ENCODE measurements at regions not wholly inside any gene's neighbourhood (a gene's known extent, or its start where the extent isn't known, plus 50 kb on each side); places are given as distances from the start of the nearest gene placed in this dataset.
"Not testable (repeated sequence)": the region's sequence is repeated elsewhere in the genome, so short reads cannot be mapped to it uniquely, and the experiment has no call there.

- Histone ChIP-seq H3K27me3 (no peaks in the 10 kb centered on the region), H3K4me1 (ENCODE audit: control insufficient read depth in 1 of 2, insufficient read depth in 1 of 2, low read depth in 1 of 2, low read length in 1 of 2) (no peaks in the 10 kb centered on the region), H3K36me3 (no peaks in the 10 kb centered on the region), H3K9me3 (no peaks in the 10 kb centered on the region), H3K4me3 (ENCODE audit: low read depth in 1 of 2, low read length in 1 of 2) (no peak overlapping the region), H3K27ac (no peak overlapping the region)
- no peak for TF ChIP-seq CTCF (IDR thresholded peaks at IDR 0.05)
These were observed 289.1 kb upstream of the PREP start for GRCh38 chr6:105691971-105692370.

GRCh38 chr6:105691081-105691480 is 288.2 kb upstream of the PREP start:
- H3K27ac ChIP-seq = no peak overlapping the region
- H3K36me3 ChIP-seq = no peaks in the 10 kb centered on the region
- no peak overlapping the region for H3K4me3 ChIP-seq (ENCODE audit: low read depth in 1 of 2, low read length in 1 of 2)
- no peaks in the 10 kb centered on the region for H3K27me3 ChIP-seq
- no peaks in the 10 kb centered on the region for H3K9me3 ChIP-seq
- H3K4me1 ChIP-seq (ENCODE audit: control insufficient read depth in 1 of 2, insufficient read depth in 1 of 2, low read depth in 1 of 2, low read length in 1 of 2) = no peaks in the 10 kb centered on the region
- TF ChIP-seq CTCF (IDR thresholded peaks at IDR 0.05) = no peak

GRCh38 chr6:105688573-105688972 is 285.7 kb upstream of the PREP start:
- H3K27me3 ChIP-seq = no peaks in the 10 kb centered on the region
- H3K4me3 ChIP-seq (ENCODE audit: low read depth in 1 of 2, low read length in 1 of 2) = no peak overlapping the region

GRCh38 chr6:105686793-105687192 is 283.9 kb upstream of the PREP start:
- not testable (repeated sequence) for H3K27me3 ChIP-seq; H3K27ac ChIP-seq; H3K4me1 ChIP-seq (ENCODE audit: control insufficient read depth in 1 of 2, insufficient read depth in 1 of 2, low read depth in 1 of 2, low read length in 1 of 2); H3K4me3 ChIP-seq (ENCODE audit: low read depth in 1 of 2, low read length in 1 of 2); H3K9me3 ChIP-seq; H3K36me3 ChIP-seq

More at GRCh38 chr6:105688573-105688972, 285.7 kb upstream of the PREP start:
- Histone ChIP-seq H3K9me3 (no peaks in the 10 kb centered on the region), H3K4me1 (ENCODE audit: control insufficient read depth in 1 of 2, insufficient read depth in 1 of 2, low read depth in 1 of 2, low read length in 1 of 2) (no peaks in the 10 kb centered on the region), H3K27ac (no peak overlapping the region), H3K36me3 (no peaks in the 10 kb centered on the region)
- TF ChIP-seq CTCF (IDR thresholded peaks at IDR 0.05) = no peak

GRCh38 chr6:105681061-105681460 is 278.2 kb upstream of the PREP start:
- no peak overlapping the region for H3K4me3 ChIP-seq (ENCODE audit: low read depth in 1 of 2, low read length in 1 of 2)
- no peaks in the 10 kb centered on the region for H3K36me3 ChIP-seq
- no peaks in the 10 kb centered on the region for H3K4me1 ChIP-seq (ENCODE audit: control insufficient read depth in 1 of 2, insufficient read depth in 1 of 2, low read depth in 1 of 2, low read length in 1 of 2)
- TF ChIP-seq CTCF (IDR thresholded peaks at IDR 0.05) = no peak
- no peaks in the 10 kb centered on the region for H3K27me3 ChIP-seq
- H3K9me3 ChIP-seq = no peaks in the 10 kb centered on the region
- H3K27ac ChIP-seq = no peak overlapping the region

- Histone ChIP-seq H3K27me3 (no peaks in the 10 kb centered on the region), H3K36me3 (no peaks in the 10 kb centered on the region), H3K9me3 (no peaks in the 10 kb centered on the region), H3K4me3 (ENCODE audit: low read depth in 1 of 2, low read length in 1 of 2) (no peak overlapping the region), H3K27ac (no peak overlapping the region), H3K4me1 (ENCODE audit: control insufficient read depth in 1 of 2, insufficient read depth in 1 of 2, low read depth in 1 of 2, low read length in 1 of 2) (no peaks in the 10 kb centered on the region)
- TF ChIP-seq CTCF (IDR thresholded peaks at IDR 0.05) = no peak
These were observed 277.2 kb upstream of the PREP start for GRCh38 chr6:105680131-105680530.
